Gastrocnemius medialis (tissue), 4 donors: ENCODE measurements at regions not wholly inside any gene's neighbourhood (a gene's known extent, or its start where the extent isn't known, plus 50 kb on each side); places are given as distances from the start of the nearest gene placed in this dataset.

ENCODE experiments used
- CTCF ChIP-seq, 5 experiments: fragments of 450-650 bp in 3 of 5; fragments of 200-600 bp in 2 of 5; sonication (generic) in 2 of 5; IDR thresholded peaks in 4 of 5; conservative IDR thresholded peaks in 1 of 5; 1 replicate in 4 of 5; 2 replicates in 1 of 5; pipeline ENCODE4 v1.5.1; 2016 to 2019; ENCODE audit warnings: antibody characterized with exemption in 5 of 5, mild to moderate bottlenecking in 3 of 5, moderate library complexity in 3 of 5
- POLR2A ChIP-seq, 2 donors: fragments of 450-650 bp; IDR thresholded peaks; one replicate each; pipeline ENCODE4 v1.6.1; 2017; ENCODE audit warnings: antibody characterized with exemption in 2 of 2, mild to moderate bottlenecking in 2 of 2, moderate library complexity in 2 of 2

DNA sequence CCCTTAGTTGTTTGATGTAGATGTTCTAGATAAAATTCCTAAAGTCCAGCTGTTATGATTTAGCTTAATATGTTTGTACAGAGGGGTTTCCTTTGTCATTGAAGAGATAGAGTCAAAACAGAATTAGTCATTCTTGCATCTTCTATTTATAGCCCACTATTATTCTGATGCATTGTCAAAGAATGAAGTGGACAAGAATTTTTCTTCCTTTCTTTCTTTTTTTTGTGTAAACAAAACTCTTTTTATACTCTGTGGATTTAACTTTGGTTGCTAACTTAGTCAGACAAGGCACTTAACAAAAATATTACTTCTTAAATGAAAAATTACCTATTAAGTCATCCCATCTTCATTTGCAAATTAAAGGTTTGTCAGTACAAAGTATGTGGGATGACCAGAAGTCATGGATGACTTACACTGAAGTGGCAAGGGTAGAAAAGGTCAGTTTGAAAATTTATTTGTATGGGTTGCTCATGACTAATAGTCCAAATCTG, 215.6 kb upstream of the DDHD1 start:
- TF ChIP-seq CTCF (IDR thresholded peaks at IDR 0.05 in 4 of 5, conservative IDR thresholded peaks at IDR 0.05 in 1 of 5) (no peak), POLR2A (IDR thresholded peaks at IDR 0.05) (no peak)
